Large intestine (tissue), 3 donors: ENCODE measurements at regions not wholly inside any gene's neighbourhood (a gene's known extent, or its start where the extent isn't known, plus 50 kb on each side); places are given as distances from the start of the nearest gene placed in this dataset.

Experiments used
- DNase-seq, 2 donors: peaks; one replicate each; pipeline versions ENCODE4 v3.0.0 to v3.0.0-alpha.2; 2013
- H3K27ac ChIP-seq: one replicate; pipeline ENCODE4 v1.5.1; 2013; ENCODE audit warnings: low read length
- H3K27me3 ChIP-seq: 2 replicates; pipeline ENCODE4 v1.6.1; 2013; ENCODE audit warnings: low read length; ENCODE audit not compliant: control insufficient read depth, insufficient read depth
- H3K36me3 ChIP-seq: 2 replicates; pipeline ENCODE4 v1.6.1; 2013; ENCODE audit warnings: low read length; ENCODE audit not compliant: control insufficient read depth, insufficient read depth
- H3K4me1 ChIP-seq: one replicate; pipeline ENCODE4 v1.6.1; 2013; ENCODE audit warnings: low read length; ENCODE audit not compliant: control insufficient read depth, insufficient read depth
- H3K4me3 ChIP-seq: one replicate; pipeline ENCODE4 v1.5.1; 2013; ENCODE audit warnings: low read length
- H3K9me3 ChIP-seq: one replicate; pipeline ENCODE4 v1.6.1; 2013; ENCODE audit warnings: mild to moderate bottlenecking, low read depth, low read length, moderate library complexity; ENCODE audit not compliant: control insufficient read depth
- WGBS: methylation state at CpG from one replicate; pipeline ENCODE4 v1.1.5; 2013; ENCODE audit warnings: low lambda C conversion rate; ENCODE audit not compliant: insufficient coverage; 5-methylcytosine and 5-hydroxymethylcytosine counted together

- no peaks in the 10 kb centered on the region for H3K4me1 ChIP-seq
- WGBS = 100% methylated on average over 2 of the region's 8 CpGs
- H3K9me3 ChIP-seq = no peaks in the 10 kb centered on the region
- no peak for DNase-seq
- no peaks in the 10 kb centered on the region for H3K27me3 ChIP-seq
- no peak overlapping the region for H3K4me3 ChIP-seq
- no peaks in the 10 kb centered on the region for H3K36me3 ChIP-seq
- H3K27ac ChIP-seq = no peak overlapping the region
These were observed 601.4 kb upstream of the IGFBP3 start for GRCh38 chr7:46522354-46522906.

- WGBS = 100% methylated on average over 1 of the region's 1 CpG
- Histone ChIP-seq H3K4me3 (no peak overlapping the region), H3K27me3 (no peaks in the 10 kb centered on the region), H3K4me1 (no peaks in the 10 kb centered on the region), H3K27ac (no peak overlapping the region), H3K36me3 (no peaks in the 10 kb centered on the region), H3K9me3 (no peaks in the 10 kb centered on the region)
- DNase-seq = no peak
These were observed 597.6 kb upstream of the IGFBP3 start for GRCh38 chr7:46518713-46519112.

- WGBS = no CpG with 5 or more reads among the region's 1 CpG
These were observed 594.9 kb upstream of the IGFBP3 start for GRCh38 chr7:46515844-46516590.

GRCh38 chr7:46513447-46513848, 592.4 kb upstream of the IGFBP3 start:
- no peaks in the 10 kb centered on the region for H3K36me3 ChIP-seq
- H3K4me3 ChIP-seq = no peak overlapping the region
- no peaks in the 10 kb centered on the region for H3K9me3 ChIP-seq
- H3K27me3 ChIP-seq = no peaks in the 10 kb centered on the region
- H3K27ac ChIP-seq = no peak overlapping the region
- no peak for DNase-seq
- no peaks in the 10 kb centered on the region for H3K4me1 ChIP-seq
- WGBS = no CpG with 5 or more reads among the region's 3 CpGs

More at GRCh38 chr7:46515844-46516590, 594.9 kb upstream of the IGFBP3 start:
- Histone ChIP-seq H3K4me3 (no peak overlapping the region), H3K9me3 (no peaks in the 10 kb centered on the region), H3K27ac (no peak overlapping the region), H3K36me3 (no peaks in the 10 kb centered on the region), H3K4me1 (no peaks in the 10 kb centered on the region), H3K27me3 (no peaks in the 10 kb centered on the region)
- no peak for DNase-seq

- WGBS = 30% methylated on average over 3 of the region's 4 CpGs
- Histone ChIP-seq H3K9me3 (no peaks in the 10 kb centered on the region), H3K4me3 (no peak overlapping the region), H3K27me3 (no peaks in the 10 kb centered on the region), H3K4me1 (no peaks in the 10 kb centered on the region), H3K36me3 (no peaks in the 10 kb centered on the region), H3K27ac (no peak overlapping the region)
- peak in 1 of 2 donors; percentile 47 for DNase-seq
These were observed 591.9 kb upstream of the IGFBP3 start for GRCh38 chr7:46512891-46513413.

- H3K27me3 ChIP-seq = no peaks in the 10 kb centered on the region
- WGBS = 100% methylated on average over 1 of the region's 3 CpGs
- no peaks in the 10 kb centered on the region for H3K36me3 ChIP-seq
- DNase-seq = no peak
- H3K27ac ChIP-seq = no peak overlapping the region
- H3K4me3 ChIP-seq = no peak overlapping the region
- H3K4me1 ChIP-seq = no peaks in the 10 kb centered on the region
- H3K9me3 ChIP-seq = no peaks in the 10 kb centered on the region
These were observed 590.6 kb upstream of the IGFBP3 start for GRCh38 chr7:46511442-46512215.

GRCh38 chr7:46508583-46508982, 587.5 kb upstream of the IGFBP3 start:
- H3K36me3 ChIP-seq = no peaks in the 10 kb centered on the region
- no peak overlapping the region for H3K4me3 ChIP-seq
- peaks cover 3% of the 10 kb centered on the region for H3K9me3 ChIP-seq
- no peaks in the 10 kb centered on the region for H3K4me1 ChIP-seq
- no peak for DNase-seq
- H3K27me3 ChIP-seq = no peaks in the 10 kb centered on the region
- H3K27ac ChIP-seq = no peak overlapping the region
- WGBS = 90% methylated on average over 1 of the region's 2 CpGs

GRCh38 chr7:46507560-46507959, 586.5 kb upstream of the IGFBP3 start:
- no peak for DNase-seq
- Histone ChIP-seq H3K27me3 (no peaks in the 10 kb centered on the region), H3K9me3 (peaks cover 3% of the 10 kb centered on the region), H3K36me3 (no peaks in the 10 kb centered on the region), H3K27ac (no peak overlapping the region), H3K4me1 (no peaks in the 10 kb centered on the region), H3K4me3 (no peak overlapping the region)
- whole genome bisulfite sequencing = no CpG with 5 or more reads among the region's 4 CpGs

- H3K27me3 ChIP-seq = no peaks in the 10 kb centered on the region
- H3K4me1 ChIP-seq = no peaks in the 10 kb centered on the region
- H3K9me3 ChIP-seq = no peaks in the 10 kb centered on the region
- H3K4me3 ChIP-seq = no peak overlapping the region
- H3K36me3 ChIP-seq = no peaks in the 10 kb centered on the region
- 93% methylated on average over 2 of the region's 3 CpGs for WGBS
- no peak for DNase-seq
- H3K27ac ChIP-seq = no peak overlapping the region
These were observed 573.4 kb upstream of the IGFBP3 start for GRCh38 chr7:46494441-46494840.

- no peak overlapping the region for H3K4me3 ChIP-seq
- no peaks in the 10 kb centered on the region for H3K9me3 ChIP-seq
- H3K27me3 ChIP-seq = no peaks in the 10 kb centered on the region
- DNase-seq = no peak
- H3K36me3 ChIP-seq = no peaks in the 10 kb centered on the region
- H3K27ac ChIP-seq = no peak overlapping the region
- H3K4me1 ChIP-seq = no peaks in the 10 kb centered on the region
These were observed 573.0 kb upstream of the IGFBP3 start for GRCh38 chr7:46494028-46494427.
